Right lung (tissue), 2 donors: ENCODE measurements at regions not wholly inside any gene's neighbourhood (a gene's known extent, or its start where the extent isn't known, plus 50 kb on each side); places are given as distances from the start of the nearest gene placed in this dataset.

Source experiments
- DNase-seq, 2 donors: peaks; one replicate each; pipeline ENCODE4 v3.0.0-alpha.2; 2013

GRCh38 chr1:239436286-239436685 is 49.9 kb downstream of the CHRM3 start:
- DNase-seq: no peak

GRCh38 chr1:239437822-239438221 is 51.5 kb downstream of the CHRM3 start:
- no peak for DNase-seq

- no peak for DNase-seq
These were observed 52.5 kb downstream of the CHRM3 start for GRCh38 chr1:239438891-239439290.

GRCh38 chr1:239443361-239443760 is 57.0 kb downstream of the CHRM3 start:
- peak; percentile 20 to 36 for DNase-seq

GRCh38 chr1:239446611-239447010 is 60.2 kb downstream of the CHRM3 start:
- no peak for DNase-seq

GRCh38 chr1:239448911-239449310 is 62.5 kb downstream of the CHRM3 start:
- DNase-seq: no peak

- DNase-seq: no peak
These were observed 69.4 kb downstream of the CHRM3 start for GRCh38 chr1:239455743-239456142.

- no peak for DNase-seq
These were observed 70.4 kb downstream of the CHRM3 start for GRCh38 chr1:239456788-239457187.

- no peak for DNase-seq
These were observed 71.2 kb downstream of the CHRM3 start for GRCh38 chr1:239457491-239458143.

GRCh38 chr1:239458144-239458500 is 71.8 kb downstream of the CHRM3 start:
- DNase-seq: no peak

GRCh38 chr1:239467730-239468129 is 81.4 kb downstream of the CHRM3 start:
- DNase-seq: no peak

- no peak for DNase-seq
These were observed 91.7 kb downstream of the CHRM3 start for GRCh38 chr1:239478069-239478468.

GRCh38 chr1:239483391-239483790 is 97.0 kb downstream of the CHRM3 start:
- no peak for DNase-seq

GRCh38 chr1:239493811-239494414 is 107.5 kb downstream of the CHRM3 start:
- DNase-seq: no peak

- DNase-seq: no peak
These were observed 118.7 kb downstream of the CHRM3 start for GRCh38 chr1:239505094-239505493.

- no peak for DNase-seq
These were observed 121.5 kb downstream of the CHRM3 start for GRCh38 chr1:239507826-239508225.

- no peak for DNase-seq
These were observed 125.5 kb downstream of the CHRM3 start for GRCh38 chr1:239511875-239512274.

GRCh38 chr1:239516579-239516978 is 130.2 kb downstream of the CHRM3 start:
- no peak for DNase-seq

GRCh38 chr1:239526391-239526790 is 140.0 kb downstream of the CHRM3 start:
- DNase-seq: peak; percentile 23 to 27

GRCh38 chr1:239527051-239527693 is 140.8 kb downstream of the CHRM3 start:
- DNase-seq: peak; percentile 34 to 35

- DNase-seq: no peak
These were observed 149.9 kb downstream of the CHRM3 start for GRCh38 chr1:239536165-239536849.

GRCh38 chr1:239537795-239538194 is 151.4 kb downstream of the CHRM3 start:
- DNase-seq: no peak
